ENCODE measurements at regions not wholly inside any gene's neighbourhood (a gene's known extent, or its start where the extent isn't known, plus 50 kb on each side); places are given as distances from the start of the nearest gene placed in this dataset.

DNA sequence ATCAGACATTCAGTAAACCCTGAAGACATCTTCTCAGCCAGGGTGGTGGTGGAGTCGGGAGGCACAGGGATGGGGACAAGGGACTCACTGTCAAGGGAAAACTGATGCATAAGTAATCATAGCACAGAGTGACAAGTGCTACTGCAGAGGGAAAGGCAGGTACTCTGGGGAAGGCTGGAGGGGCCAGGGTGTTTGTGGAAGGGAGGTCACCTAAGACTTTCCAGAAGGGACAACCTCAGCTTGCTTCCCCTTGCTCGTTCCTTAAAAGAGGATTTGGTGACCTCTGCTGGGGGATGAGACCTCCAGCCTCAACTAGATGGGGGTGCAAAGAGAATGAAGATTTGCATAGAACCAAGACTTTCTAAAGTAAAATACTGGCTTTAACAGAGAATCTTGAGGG is 99.5 kb downstream of the SLC4A3 start:
- TF ChIP-seq ADNP (CRISPR knock-in tag; IDR thresholded peaks at IDR 0.05) (no peak), ETV6 (CRISPR knock-in tag; conservative IDR thresholded peaks at IDR 0.05) (no peak), TCF7 (IDR thresholded peaks at IDR 0.05; ENCODE audit: low read depth) (no peak), NR2F6 (IDR thresholded peaks at IDR 0.05) (no peak), NR2F6 (CRISPR knock-in tag; IDR thresholded peaks at IDR 0.05) (no peak)
- TF ChIP-seq, protein P1, sequence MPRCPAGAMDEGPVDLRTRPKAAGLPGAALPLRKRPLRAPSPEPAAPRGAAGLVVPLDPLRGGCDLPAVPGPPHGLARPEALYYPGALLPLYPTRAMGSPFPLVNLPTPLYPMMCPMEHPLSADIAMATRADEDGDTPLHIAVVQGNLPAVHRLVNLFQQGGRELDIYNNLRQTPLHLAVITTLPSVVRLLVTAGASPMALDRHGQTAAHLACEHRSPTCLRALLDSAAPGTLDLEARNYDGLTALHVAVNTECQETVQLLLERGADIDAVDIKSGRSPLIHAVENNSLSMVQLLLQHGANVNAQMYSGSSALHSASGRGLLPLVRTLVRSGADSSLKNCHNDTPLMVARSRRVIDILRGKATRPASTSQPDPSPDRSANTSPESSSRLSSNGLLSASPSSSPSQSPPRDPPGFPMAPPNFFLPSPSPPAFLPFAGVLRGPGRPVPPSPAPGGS (CRISPR knock-in tag; IDR thresholded peaks at IDR 0.05): no peak
